Right lobe of liver (tissue), 6 donors: ENCODE measurements at regions not wholly inside any gene's neighbourhood (a gene's known extent, or its start where the extent isn't known, plus 50 kb on each side); places are given as distances from the start of the nearest gene placed in this dataset.

ENCODE experiments used
- ATAC-seq, 4 donors: fragments of 200-7000 bp; cut with Tn5 transposase; one replicate each; pipeline ENCODE4 v1.9.1; 2020; ENCODE audit warnings: mild to moderate bottlenecking in 4 of 4, moderate library complexity in 4 of 4
- DNase-seq, 3 donors: peaks; one replicate each; pipeline ENCODE4 v3.0.0-alpha.2; 2020
- H3K27ac ChIP-seq, 3 donors: fragments of 200-600 bp; one replicate each; pipeline ENCODE4 v1.8.0; 2022
- H3K27me3 ChIP-seq, 2 donors: fragments of 200-600 bp; one replicate each; pipeline ENCODE4 v1.8.0; 2022
- H3K36me3 ChIP-seq, 4 donors: fragments of 200-600 bp; sonication (generic) in 1 of 4; one replicate each; pipeline versions ENCODE4 v1.5.1 to v1.8.0; 2017 to 2022; ENCODE audit warnings: control low read depth in 1 of 4
- H3K4me1 ChIP-seq, 4 donors: fragments of 200-600 bp; sonication (generic) in 1 of 4; one replicate each; pipeline versions ENCODE4 v1.5.1 to v1.8.0; 2017 to 2022; ENCODE audit warnings: control low read depth in 1 of 4
- H3K4me3 ChIP-seq, 3 donors: fragments of 200-600 bp; one replicate each; pipeline ENCODE4 v1.8.0; 2022
- H3K9me3 ChIP-seq, 4 donors: fragments of 200-600 bp; sonication (generic) in 1 of 4; one replicate each; pipeline versions ENCODE4 v1.5.1 to v1.8.0; 2017 to 2022; ENCODE audit warnings: control low read depth in 1 of 4
- POLR2A ChIP-seq: fragments of 450-650 bp; IDR thresholded peaks from one replicate; pipeline ENCODE4 v1.6.1; 2017; ENCODE audit warnings: antibody characterized with exemption, mild to moderate bottlenecking
- WGBS: methylation state at CpG from one replicate; pipeline ENCODE4 v1.1.6; 2018; ENCODE audit warnings: low coverage, low lambda C conversion rate; ENCODE audit not compliant: insufficient coverage; ENCODE audit errors: missing lambda C conversion rate; 5-methylcytosine and 5-hydroxymethylcytosine counted together
- intact Hi-C, 2 donors: fragments of 100-400 bp; cut with DNase I; formaldehyde crosslinking; loops; one replicate each; pipeline versions ENCODE4 v1.11.2 to v1.14.1; 2022
- TF ChIP-seq, protein P1 (sequence below), 4 donors: fragments of 200-600 bp in 3 of 4; fragments of 450-650 bp in 1 of 4; IDR thresholded peaks; one replicate each; pipeline versions ENCODE4 v1.5.1 to v1.8.0; 2016 to 2022; ENCODE audit warnings: antibody characterized with exemption in 4 of 4, mild to moderate bottlenecking in 2 of 4
- donor health status: DM: no; HTN: yes; CAD: no.
- donor health status: DM: no; HTN: no; CAD: no.
- donor health status: DM: no; HTN: no; CAD: no.
- donor health status: DM: no; HTN: yes; CAD: no.
- donor health status: DM: no; HTN: yes; CAD: no.

DNA sequence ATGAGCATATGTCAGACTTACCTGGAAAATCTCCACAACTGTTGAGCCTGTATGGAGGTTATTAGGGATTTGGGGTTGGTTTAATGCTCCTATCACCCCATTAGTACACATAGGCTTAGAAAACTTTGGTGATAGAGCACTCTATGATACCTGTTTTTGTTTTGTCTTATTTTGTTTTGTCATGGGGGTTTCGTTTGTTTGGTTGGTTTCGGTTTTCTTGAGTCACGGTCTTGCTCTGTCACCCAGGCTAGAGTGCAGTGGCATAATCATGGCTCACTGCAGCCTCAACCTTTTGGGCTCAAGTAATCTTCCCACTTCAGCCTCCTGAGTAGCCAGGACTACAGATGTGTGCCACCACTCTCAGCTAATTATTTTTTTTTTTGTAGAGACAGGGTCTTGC is 70.0 kb downstream of the MZT1 start:
- no peaks in the 10 kb centered on the region for H3K27me3 ChIP-seq
- no peaks in the 10 kb centered on the region for H3K9me3 ChIP-seq
- WGBS, result 43% methylated on average over 1 of the region's 3 CpGs
- no peaks in the 10 kb centered on the region for H3K4me1 ChIP-seq
- no peaks in the 10 kb centered on the region for H3K36me3 ChIP-seq
- ATAC-seq, result no peak
- intact Hi-C loops, result no loop called here
- no peak overlapping the region for H3K4me3 ChIP-seq
- H3K27ac ChIP-seq, result no peak overlapping the region
- no peak for DNase-seq
- TF ChIP-seq POLR2A, result no peak
- TF ChIP-seq, protein P1, sequence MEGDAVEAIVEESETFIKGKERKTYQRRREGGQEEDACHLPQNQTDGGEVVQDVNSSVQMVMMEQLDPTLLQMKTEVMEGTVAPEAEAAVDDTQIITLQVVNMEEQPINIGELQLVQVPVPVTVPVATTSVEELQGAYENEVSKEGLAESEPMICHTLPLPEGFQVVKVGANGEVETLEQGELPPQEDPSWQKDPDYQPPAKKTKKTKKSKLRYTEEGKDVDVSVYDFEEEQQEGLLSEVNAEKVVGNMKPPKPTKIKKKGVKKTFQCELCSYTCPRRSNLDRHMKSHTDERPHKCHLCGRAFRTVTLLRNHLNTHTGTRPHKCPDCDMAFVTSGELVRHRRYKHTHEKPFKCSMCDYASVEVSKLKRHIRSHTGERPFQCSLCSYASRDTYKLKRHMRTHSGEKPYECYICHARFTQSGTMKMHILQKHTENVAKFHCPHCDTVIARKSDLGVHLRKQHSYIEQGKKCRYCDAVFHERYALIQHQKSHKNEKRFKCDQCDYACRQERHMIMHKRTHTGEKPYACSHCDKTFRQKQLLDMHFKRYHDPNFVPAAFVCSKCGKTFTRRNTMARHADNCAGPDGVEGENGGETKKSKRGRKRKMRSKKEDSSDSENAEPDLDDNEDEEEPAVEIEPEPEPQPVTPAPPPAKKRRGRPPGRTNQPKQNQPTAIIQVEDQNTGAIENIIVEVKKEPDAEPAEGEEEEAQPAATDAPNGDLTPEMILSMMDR (IDR thresholded peaks at IDR 0.05), result no peak

GRCh38 chr13:72656357-72656756 is 71.1 kb downstream of the MZT1 start:
- DNase-seq (no peak), ATAC-seq (no peak)
- no peaks in the 10 kb centered on the region for H3K36me3 ChIP-seq
- no peaks in the 10 kb centered on the region for H3K4me1 ChIP-seq
- H3K4me3 ChIP-seq, result no peak overlapping the region
- WGBS, result 25% methylated on average over 1 of the region's 2 CpGs
- no peak overlapping the region for H3K27ac ChIP-seq
- intact Hi-C loops, result no loop called here
- TF ChIP-seq, protein P1 (IDR thresholded peaks at IDR 0.05), result no peak
- TF ChIP-seq POLR2A, result no peak
- H3K9me3 ChIP-seq, result no peaks in the 10 kb centered on the region
- H3K27me3 ChIP-seq, result no peaks in the 10 kb centered on the region

DNA sequence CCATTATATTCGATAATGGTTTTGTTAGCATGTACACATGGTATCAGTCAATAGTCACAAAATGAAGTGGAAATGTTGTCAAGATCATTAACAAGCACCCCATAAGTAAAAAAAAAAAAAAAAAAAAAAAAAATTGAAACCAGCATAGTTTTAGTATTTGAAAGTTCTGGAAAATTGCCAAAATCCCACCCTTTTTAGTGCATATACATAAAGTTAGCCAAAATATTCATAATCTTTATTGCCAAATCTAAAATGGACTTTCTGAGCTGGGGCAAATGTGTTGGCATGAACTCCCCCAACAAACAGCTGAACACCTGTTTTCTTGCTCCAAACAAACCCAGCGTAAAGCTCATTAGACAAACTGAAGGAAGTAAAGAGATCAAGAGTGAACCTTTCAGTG is 73.9 kb downstream of the MZT1 start:
- H3K27ac ChIP-seq, result no peak overlapping the region
- intact Hi-C loops, result no loop called here
- ATAC-seq (no peak), DNase-seq (no peak)
- no peaks in the 10 kb centered on the region for H3K27me3 ChIP-seq
- H3K4me3 ChIP-seq, result no peak overlapping the region
- H3K36me3 ChIP-seq, result no peaks in the 10 kb centered on the region
- H3K9me3 ChIP-seq, result no peaks in the 10 kb centered on the region
- TF ChIP-seq, protein P1 (IDR thresholded peaks at IDR 0.05), result no peak
- no peak for TF ChIP-seq POLR2A
- no peaks in the 10 kb centered on the region for H3K4me1 ChIP-seq
- 96% methylated on average over 2 of the region's 2 CpGs for WGBS

DNA sequence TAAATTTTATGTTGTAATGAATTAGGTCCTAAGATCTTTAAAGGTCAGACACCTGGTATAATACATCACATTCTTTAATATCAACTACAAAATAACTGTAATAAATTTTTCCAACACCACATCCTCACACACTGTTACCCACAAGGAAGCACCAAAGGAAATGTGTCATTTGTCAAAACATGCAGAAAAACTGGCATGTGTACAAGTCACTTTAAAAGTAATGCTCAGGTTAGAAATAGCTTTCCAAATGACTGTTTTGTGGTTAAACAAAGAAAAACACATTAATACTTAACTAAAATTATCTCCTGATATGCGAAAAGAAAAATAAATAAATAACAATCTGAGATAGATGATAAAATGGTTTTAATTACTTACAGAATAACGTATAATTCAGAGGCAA is 74.7 kb downstream of the MZT1 start:
- Histone ChIP-seq H3K4me1 (no peaks in the 10 kb centered on the region), H3K27ac (no peak overlapping the region), H3K4me3 (no peak overlapping the region), H3K36me3 (no peaks in the 10 kb centered on the region), H3K9me3 (no peaks in the 10 kb centered on the region), H3K27me3 (no peaks in the 10 kb centered on the region)
- ATAC-seq (no peak), DNase-seq (no peak)
- TF ChIP-seq, protein P1 (IDR thresholded peaks at IDR 0.05), result no peak
- no peak for TF ChIP-seq POLR2A
- 19% methylated on average over 2 of the region's 2 CpGs for WGBS
- intact Hi-C loops, result no loop called here

DNA sequence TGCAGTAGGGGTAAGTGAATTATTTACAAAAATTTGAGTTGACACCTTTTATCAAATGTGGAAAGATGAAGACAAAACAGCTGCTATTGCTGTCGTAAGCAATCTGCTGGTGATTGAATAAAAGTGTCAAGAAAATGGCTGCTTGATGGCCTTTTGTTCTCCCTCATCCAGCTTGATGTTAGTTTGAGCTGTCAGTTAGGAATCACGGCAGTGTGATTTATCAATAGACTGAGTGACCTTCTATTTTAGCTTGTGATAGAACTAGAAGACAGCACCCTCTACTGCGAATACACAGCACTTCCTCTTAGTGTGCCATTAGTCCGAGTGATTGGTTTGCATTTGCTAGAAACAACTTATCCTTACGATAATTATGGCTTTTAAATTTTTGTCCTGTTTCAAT is 76.3 kb downstream of the MZT1 start:
- H3K36me3 ChIP-seq, result no peaks in the 10 kb centered on the region
- no peaks in the 10 kb centered on the region for H3K4me1 ChIP-seq
- H3K9me3 ChIP-seq, result no peaks in the 10 kb centered on the region
- WGBS, result 11% methylated on average over 5 of the region's 5 CpGs
- ATAC-seq (peak in 2 of 4 donors; percentile 28 to 45), DNase-seq (no peak)
- no peak overlapping the region for H3K4me3 ChIP-seq
- H3K27me3 ChIP-seq, result no peaks in the 10 kb centered on the region
- no peak overlapping the region for H3K27ac ChIP-seq
- TF ChIP-seq, protein P1 (IDR thresholded peaks at IDR 0.05), result peak; percentile 13 to 29 (median 22)
- no peak for TF ChIP-seq POLR2A
- intact Hi-C loops, result no loop called here
